Ammon's horn (tissue), 1 donor: ENCODE measurements at regions not wholly inside any gene's neighbourhood (a gene's known extent, or its start where the extent isn't known, plus 50 kb on each side); places are given as distances from the start of the nearest gene placed in this dataset.

ENCODE experiments used
- DNase-seq: peaks from one replicate; pipeline ENCODE4 v3.0.0-alpha.2; 2016; ENCODE audit warnings: low spot score

DNA sequence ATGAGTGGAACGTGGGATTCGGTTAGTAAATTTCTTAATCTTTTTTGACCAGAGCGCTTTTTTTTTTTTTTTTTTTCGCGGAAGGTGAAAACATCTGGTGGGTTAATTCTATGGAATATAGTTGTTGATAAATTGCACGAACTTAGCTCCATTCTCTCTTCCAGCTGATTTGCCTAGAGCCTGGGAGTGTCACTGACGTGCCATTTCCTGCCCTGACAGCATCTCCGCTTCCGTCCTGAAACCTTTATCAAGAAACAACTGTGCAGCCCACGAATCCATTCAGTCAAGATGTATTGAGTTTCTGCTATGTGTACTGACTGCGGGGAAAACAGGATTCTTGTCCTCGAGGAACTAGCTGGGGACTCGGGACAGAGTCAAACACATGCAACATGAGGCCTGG lies 59.5 kb upstream of the TGM3 start:
- DNase-seq, result no peak

DNA sequence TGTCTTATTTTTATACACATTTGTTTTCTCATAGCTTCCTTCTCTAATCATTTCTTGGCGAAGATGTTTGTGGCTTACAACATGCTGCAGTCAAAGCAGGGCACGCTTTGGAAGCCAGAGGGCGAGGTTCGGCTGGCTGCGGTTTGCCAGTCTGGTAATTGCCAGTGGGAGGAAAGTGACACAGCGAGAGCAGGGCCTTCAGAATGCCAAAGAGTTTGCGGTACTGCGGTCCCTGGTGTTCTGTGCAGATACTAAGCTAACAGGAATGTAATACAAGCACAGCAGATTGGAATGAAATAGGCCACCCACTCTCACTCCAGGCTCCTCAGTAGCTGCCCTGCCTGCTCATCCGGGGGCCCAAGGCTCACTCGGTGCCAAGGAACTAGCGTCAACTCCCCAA lies 58.7 kb upstream of the TGM3 start:
- peak; percentile 73 for DNase-seq

- no peak for DNase-seq
Measured at GRCh38 chr20:2238601-2239000, 57.2 kb upstream of the TGM3 start.

DNA sequence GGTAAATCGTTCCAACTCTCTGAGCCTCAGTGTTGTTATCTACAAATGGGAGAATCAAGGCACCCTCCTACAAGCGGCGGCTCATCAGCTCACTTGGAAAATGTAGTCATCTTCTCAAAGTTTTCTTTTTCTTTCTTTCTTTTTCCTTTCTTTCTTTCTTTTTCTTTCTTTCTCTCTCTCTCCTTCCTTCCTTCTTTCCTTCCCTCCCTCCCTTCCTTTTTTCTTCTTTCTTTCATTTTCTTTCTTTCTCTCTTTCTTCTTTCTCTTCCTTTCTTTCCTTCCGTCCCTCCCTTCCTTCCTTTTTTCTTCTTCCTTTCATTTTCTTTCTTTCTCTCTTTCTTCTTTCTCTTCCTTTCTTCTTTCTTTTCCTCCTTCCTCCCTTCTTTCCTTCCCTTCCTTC lies 55.0 kb upstream of the TGM3 start:
- no peak for DNase-seq

GRCh38 chr20:2242678-2243077 lies 53.1 kb upstream of the TGM3 start:
- no peak for DNase-seq

- DNase-seq, result no peak
Measured at GRCh38 chr20:2244523-2244922, 51.3 kb upstream of the TGM3 start.

DNA sequence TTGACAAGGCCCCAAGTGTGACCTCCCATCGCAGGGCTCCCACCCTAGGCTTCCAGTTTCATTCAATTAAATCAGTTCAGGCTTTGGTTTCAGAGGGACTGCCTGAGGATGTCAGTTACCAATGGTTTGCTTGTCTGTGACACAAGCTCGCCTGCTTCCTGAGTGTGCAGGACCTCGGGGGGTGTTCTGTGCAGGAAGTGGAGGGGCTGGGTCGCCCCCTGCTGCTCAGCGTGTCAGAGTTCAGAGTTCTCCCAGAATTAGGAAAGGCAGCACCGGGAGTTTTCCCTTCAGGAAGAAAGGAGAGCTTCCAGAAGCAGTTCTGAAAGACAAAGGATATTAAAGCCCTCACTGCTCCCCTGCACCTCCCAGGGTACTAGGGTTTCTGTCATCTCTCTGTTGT lies 50.8 kb upstream of the TGM3 start:
- no peak for DNase-seq

DNA sequence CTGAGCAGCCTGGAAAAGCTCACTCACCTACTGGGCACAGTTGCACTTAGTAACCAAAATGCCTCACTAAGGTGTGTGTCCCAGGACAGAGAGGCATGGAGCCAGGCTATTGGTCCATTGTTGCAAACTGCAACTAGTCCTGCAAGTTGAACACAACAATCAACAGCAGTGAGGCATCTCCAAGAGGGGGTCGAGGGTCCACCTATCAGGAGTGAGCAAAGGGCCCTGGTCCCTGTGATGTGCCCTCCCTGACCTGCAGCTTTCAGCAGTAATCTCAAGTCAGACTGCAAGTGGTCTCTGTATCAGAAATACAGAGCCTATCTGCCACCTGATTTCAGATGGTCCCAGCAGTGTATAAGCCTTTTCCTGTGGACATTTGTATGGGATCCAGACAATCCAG lies 50.2 kb upstream of the TGM3 start:
- no peak for DNase-seq
